ENCODE measurements at regions not wholly inside any gene's neighbourhood (a gene's known extent, or its start where the extent isn't known, plus 50 kb on each side); places are given as distances from the start of the nearest gene placed in this dataset.
A peak's percentile ranks its signal among the peaks of the same experiment; 100 is the strongest.
"Not testable (repeated sequence)": the region's sequence is repeated elsewhere in the genome, so short reads cannot be mapped to it uniquely, and the experiment has no call there.

DNA sequence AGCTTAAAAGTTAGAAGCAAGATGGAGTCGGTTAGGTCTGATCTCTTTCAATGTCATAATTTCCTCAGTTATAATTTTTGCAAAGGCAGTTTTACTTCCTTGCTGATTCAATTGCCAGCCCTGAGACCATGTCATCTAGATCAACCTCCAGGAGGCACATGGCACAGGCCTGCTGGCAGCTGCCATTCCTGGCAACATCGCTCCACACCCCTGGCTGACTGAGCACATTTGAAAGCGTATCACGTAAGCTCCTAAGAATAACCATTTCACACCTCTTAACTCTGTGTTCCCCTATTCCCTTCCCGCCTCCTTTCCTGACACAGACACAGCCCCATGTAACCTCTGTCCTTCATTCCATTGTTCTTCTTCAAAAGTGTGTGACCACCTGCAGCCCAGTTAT lies 313.9 kb upstream of the CTNNB1 start:
- no peak for DNase-seq (ENCODE audit: low read depth)
- TF ChIP-seq, protein P1, sequence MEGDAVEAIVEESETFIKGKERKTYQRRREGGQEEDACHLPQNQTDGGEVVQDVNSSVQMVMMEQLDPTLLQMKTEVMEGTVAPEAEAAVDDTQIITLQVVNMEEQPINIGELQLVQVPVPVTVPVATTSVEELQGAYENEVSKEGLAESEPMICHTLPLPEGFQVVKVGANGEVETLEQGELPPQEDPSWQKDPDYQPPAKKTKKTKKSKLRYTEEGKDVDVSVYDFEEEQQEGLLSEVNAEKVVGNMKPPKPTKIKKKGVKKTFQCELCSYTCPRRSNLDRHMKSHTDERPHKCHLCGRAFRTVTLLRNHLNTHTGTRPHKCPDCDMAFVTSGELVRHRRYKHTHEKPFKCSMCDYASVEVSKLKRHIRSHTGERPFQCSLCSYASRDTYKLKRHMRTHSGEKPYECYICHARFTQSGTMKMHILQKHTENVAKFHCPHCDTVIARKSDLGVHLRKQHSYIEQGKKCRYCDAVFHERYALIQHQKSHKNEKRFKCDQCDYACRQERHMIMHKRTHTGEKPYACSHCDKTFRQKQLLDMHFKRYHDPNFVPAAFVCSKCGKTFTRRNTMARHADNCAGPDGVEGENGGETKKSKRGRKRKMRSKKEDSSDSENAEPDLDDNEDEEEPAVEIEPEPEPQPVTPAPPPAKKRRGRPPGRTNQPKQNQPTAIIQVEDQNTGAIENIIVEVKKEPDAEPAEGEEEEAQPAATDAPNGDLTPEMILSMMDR (conservative IDR thresholded peaks at IDR 0.05; ENCODE audit: low read depth, low read length): no peak
- H3K4me3 ChIP-seq (ENCODE audit: low read depth, low read length): no peak overlapping the region

GRCh38 chr3:40886660-40887425 lies 312.5 kb upstream of the CTNNB1 start:
- no peak for DNase-seq (ENCODE audit: low read depth)
- TF ChIP-seq, protein P1 (conservative IDR thresholded peaks at IDR 0.05; ENCODE audit: low read depth, low read length): no peak
- no peak overlapping the region for H3K4me3 ChIP-seq (ENCODE audit: low read depth, low read length)

DNA sequence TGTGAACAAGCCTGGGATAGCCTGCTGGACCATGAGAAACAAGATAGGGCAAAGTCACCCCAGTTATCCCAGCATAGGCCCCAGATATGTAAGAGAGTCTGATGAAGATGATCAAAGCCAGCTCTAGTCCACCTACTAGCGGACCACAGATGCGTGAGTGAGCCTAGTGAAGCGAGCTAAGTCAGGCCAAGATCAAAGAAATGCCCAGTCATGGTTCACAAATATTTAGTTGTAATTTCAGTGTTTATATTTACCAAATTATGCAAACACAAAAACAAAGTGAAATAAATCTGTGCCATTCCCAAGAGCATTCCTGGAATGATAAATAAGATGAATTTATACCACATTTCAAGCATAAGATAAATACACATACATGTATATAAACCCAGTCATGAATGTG lies 308.1 kb upstream of the CTNNB1 start:
- no peak for DNase-seq (ENCODE audit: low read depth)
- H3K4me3 ChIP-seq (ENCODE audit: low read depth, low read length): no peak overlapping the region
- TF ChIP-seq, protein P1 (conservative IDR thresholded peaks at IDR 0.05; ENCODE audit: low read depth, low read length): no peak

DNA sequence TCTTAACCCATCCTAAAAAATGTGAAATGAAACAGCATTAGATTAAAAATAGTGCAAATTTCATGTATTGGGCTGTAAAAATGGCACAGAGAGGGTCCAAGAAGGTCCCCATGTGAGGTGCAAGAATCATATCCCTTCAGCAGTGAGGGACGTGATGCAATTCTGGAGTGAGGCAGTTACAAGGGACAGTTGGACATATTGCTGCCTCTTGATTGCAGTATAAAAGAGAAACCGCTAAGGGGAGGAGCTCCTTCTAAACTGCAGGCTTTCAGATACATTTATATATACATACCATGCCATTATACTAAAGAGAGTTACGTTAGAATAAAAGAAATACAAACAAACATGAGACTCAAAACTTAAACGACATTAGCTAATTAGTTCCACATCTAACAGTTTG lies 304.2 kb upstream of the CTNNB1 start:
- no peak for DNase-seq (ENCODE audit: low read depth)
- TF ChIP-seq, protein P1 (conservative IDR thresholded peaks at IDR 0.05; ENCODE audit: low read depth, low read length): no peak
- no peak overlapping the region for H3K4me3 ChIP-seq (ENCODE audit: low read depth, low read length)

- no peak overlapping the region for H3K4me3 ChIP-seq (ENCODE audit: low read depth, low read length)
- TF ChIP-seq, protein P1 (conservative IDR thresholded peaks at IDR 0.05; ENCODE audit: low read depth, low read length): no peak
- peak; percentile 69 for DNase-seq (ENCODE audit: low read depth)
Measured at GRCh38 chr3:40899286-40899712, 300.0 kb upstream of the CTNNB1 start.

DNA sequence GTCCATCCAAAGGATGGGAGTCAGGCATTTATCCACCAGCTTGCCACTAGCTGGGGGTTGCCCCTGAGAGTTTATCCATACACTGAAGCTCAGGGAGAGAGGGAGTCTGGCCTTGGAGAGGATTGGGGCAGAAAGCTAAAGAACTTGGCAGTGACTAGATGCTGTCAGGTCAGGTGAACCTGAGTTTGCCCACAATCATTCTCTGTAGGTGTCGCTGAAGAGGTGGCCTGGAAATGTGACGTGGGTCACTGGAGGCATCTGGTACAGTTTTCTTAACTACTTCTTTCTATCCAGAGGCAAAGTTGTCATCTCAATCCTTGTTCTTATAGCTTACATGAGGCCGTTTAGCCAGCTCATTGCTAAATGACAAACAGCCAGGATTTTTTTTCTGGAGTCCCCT lies 298.0 kb upstream of the CTNNB1 start:
- no peak for DNase-seq (ENCODE audit: low read depth)
- no peak overlapping the region for H3K4me3 ChIP-seq (ENCODE audit: low read depth, low read length)
- TF ChIP-seq, protein P1 (conservative IDR thresholded peaks at IDR 0.05; ENCODE audit: low read depth, low read length): no peak

DNA sequence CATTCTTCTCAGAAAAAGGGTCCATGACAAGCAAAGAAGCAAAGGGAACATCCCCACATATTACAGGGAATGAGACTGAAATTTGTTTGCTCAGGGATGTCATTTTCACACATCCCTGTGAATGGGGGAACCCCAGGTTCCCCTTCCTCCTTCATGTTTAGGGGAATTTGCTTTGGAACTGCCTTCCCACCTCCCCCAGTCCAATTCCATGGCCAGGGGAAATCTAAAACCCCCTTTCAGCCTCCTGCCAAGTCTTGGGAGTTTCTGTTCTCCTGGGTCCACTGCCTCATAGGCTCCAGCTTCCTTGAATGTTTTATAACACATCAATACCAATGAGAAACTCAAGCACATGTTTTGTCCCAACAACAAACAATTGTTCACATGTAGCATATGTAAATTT lies 297.5 kb upstream of the CTNNB1 start:
- no peak overlapping the region for H3K4me3 ChIP-seq (ENCODE audit: low read depth, low read length)
- TF ChIP-seq, protein P1 (conservative IDR thresholded peaks at IDR 0.05; ENCODE audit: low read depth, low read length): no peak
- DNase-seq (ENCODE audit: low read depth): no peak

- not testable (repeated sequence) for DNase-seq (ENCODE audit: low read depth)
- H3K4me3 ChIP-seq (ENCODE audit: low read depth, low read length): peak overlapping the region; percentile 11
Measured at GRCh38 chr3:40907907-40908465, 291.3 kb upstream of the CTNNB1 start.

Measured in choroid plexus epithelial cell (primary cell).